GM18499 (cell line): ENCODE measurements at regions not wholly inside any gene's neighbourhood (a gene's known extent, or its start where the extent isn't known, plus 50 kb on each side); places are given as distances from the start of the nearest gene placed in this dataset.
"Not testable (repeated sequence)": the region's sequence is repeated elsewhere in the genome, so short reads cannot be mapped to it uniquely, and the experiment has no call there.

Source experiments
- ATAC-seq: cut with Tn5 transposase; IDR thresholded peaks from one replicate; pipeline ENCODE4 v1.9.1; 2021; ENCODE audit warnings: moderate number of reproducible peaks; ENCODE audit not compliant: insufficient read depth, unreplicated experiment

DNA sequence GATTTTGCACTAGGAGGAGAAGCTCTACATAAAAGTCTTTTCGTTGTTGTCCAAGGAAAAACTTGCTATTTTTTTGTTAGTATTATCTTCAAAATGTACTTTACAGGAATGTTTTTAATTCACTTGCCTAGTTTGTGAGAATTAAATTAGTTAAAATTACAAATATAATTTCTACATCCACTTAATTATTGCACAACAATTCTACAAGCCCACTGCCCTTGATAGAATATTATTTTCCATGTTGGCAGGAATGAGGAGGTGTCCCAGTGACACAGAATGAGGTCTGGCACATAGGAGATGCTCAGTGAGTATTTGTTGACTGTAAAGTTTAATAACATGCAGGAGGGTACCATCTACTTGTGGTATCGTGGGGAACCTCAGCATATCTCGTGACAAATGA lies 255.4 kb downstream of the SDHAF3 start:
- no peak for ATAC-seq

DNA sequence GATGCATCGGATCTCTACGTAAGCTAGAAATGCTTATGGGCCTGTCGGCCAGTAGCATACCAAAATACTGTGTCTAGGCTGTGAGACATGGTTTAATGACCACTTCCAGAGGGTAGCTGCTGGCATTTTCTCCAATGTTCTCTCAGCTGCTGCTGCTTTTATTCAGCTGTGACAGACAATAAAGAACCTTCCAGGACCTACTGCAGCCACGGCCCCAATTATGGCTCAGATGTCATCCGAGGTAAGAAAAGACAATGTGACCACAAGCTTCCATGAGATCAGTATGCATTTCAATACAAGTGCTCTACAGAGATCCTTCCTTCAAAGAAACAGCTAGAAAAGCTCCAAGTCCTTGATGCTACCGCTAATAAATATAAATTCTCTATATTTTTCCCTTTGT lies 256.2 kb downstream of the SDHAF3 start:
- ATAC-seq = no peak

DNA sequence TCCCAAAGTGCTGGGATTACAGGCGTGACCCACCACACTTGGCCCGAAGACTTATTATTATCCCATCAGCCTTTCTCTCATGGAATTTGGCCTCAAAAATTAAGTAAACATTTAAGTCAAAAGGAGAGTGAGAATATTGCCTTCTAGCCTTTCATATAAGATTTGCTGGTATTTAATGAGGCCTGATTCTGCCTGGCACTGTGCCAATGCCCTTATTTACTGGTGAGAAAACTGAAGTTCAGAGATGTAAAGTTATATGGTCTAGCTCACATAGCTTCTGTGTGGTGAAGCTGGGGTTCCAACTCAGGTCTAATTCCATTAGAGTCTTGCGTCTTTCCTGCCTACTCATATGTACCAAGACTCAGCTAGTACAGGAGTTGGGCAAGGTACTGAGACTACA lies 260.2 kb downstream of the SDHAF3 start:
- ATAC-seq = no peak

DNA sequence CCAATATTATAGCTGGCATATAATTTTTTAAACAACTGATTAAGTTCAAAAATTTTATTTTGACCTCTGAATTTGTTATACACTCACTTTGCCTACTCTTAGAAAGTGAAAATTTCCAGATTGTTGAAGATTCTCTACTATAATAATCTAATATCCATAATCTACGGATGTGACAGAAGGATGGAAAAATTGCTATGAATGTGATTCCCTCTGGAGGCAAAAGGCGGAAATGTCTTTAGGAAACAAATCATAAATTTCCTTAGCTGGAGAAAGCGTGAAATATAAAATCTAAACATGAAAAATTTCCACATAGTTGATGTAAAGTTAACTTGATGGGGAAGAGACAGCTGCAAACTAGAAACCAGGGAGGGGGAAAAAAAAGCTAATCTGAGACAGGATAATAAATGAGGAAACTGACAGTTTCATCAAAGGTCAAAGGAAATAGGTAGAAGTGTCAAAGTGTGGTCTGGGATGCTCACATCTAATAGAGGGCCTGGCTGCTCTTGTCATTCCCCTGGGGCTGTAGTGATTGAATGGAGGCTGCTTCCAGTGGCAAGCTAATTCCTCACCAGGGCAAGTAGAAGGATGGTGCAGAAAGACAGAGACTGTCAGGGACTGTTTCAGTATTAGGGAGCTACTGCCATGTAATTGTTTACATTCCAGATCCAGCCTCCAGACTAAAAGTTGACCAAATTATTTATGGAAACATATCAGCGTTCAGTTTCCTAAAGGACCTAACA lies 264.5 kb downstream of the SDHAF3 start:
- ATAC-seq = no peak

DNA sequence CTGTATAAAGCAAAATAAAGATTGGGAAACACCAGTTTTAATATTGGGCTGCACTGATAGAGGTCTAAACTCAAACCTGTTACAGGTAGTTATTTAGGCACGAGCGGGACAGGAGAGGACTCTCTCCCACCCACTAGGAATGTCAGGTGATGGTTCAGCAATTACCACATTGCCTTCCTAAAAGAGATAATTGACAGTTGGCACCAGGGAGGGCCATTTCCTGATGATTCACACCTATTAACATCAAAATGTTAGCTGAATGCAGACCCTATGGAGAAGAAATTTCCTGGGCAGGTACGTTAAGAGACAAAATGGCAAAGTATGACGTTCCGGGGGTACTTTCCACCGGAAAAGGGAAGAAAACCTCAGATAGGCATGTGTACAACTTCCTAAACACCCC lies 272.6 kb downstream of the SDHAF3 start:
- no peak for ATAC-seq

DNA sequence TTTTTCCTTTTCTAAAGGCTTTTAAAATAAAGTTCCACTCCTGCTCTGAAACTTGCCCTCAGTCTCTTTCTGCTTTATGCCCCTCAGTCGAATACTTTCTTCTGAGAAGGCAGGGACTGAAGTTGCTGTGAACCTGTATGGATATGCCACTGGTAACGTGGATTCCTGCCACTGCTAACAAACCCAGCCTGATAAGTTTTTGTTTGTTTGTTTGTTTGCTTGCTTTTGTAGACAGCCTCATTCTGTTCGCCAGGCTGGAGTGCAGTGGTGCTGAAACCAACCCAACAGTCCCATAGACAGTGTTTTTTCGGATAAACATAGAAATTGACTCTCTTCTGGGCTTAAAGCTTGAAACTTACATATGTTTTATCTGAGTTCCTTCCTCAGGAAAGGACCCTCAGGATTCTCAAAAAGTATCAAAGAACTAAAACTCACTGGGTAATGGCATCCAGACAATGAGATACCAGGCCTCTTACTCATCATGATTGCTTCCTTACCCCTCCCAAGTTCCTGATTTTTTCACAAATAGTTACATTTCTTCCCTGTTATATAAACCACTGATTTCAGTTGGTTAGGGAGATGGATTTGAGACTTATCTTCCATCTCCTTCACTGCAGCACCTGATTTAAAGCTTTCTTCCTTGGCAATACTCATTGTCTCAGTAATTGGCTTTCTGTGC lies 273.6 kb downstream of the SDHAF3 start:
- no peak for ATAC-seq

DNA sequence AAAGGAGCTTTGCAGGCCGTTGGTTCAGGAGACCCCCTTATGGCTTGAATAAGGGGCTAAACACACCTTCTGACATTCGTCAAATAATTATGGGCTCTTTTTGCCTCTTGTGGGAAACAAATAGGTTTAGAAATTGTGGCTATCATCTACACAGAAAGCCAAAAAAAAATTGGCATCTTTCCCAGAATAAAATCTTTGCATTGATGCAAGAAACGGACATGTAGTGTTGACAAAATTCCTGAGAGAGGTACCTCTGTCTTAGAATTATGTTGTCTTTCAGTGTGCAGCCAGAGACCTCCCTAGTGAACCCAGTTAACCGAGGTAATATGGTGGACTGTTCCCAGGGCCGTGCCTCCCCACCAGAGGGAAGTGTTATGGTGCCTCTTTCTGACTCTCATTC lies 283.9 kb downstream of the SDHAF3 start:
- ATAC-seq = no peak

DNA sequence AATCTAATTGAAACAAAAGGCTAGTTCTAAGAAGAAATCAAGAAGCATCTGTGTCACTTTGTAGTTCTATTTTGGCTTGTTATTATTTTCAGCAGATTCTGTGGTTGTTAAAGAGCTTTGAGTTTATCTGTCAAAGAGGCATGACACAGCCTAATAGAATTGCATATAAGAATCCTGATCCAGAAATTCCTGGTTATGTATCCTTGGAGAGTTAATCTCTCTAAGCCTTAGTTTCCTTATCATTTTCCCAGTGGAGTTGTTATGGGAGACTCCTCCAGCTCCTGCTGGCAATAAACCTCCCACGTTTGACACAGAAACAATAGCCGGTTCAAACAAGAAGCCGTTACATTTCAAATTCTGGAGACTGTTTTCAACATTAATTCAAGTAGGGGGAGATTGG lies 288.3 kb downstream of the SDHAF3 start:
- no peak for ATAC-seq

DNA sequence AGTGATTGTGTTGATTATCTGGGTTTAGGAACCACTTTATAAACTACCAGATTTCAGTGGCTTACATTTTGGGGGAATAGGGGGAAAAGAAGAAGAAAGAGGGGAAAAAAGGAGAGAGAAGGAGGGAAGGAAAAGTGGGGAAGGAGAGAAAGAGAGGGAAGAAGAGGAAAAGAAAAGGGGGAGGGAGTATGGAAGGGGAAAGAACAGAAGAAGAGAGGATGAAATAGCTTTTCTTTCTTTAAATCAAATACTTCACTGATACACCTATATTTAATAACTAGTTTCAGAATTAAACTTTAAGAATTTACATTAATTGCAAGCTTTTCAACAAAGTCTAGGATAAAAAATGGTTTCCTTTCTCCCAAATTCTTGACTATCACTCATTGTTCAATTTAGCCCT lies 289.6 kb downstream of the SDHAF3 start:
- ATAC-seq = no peak

DNA sequence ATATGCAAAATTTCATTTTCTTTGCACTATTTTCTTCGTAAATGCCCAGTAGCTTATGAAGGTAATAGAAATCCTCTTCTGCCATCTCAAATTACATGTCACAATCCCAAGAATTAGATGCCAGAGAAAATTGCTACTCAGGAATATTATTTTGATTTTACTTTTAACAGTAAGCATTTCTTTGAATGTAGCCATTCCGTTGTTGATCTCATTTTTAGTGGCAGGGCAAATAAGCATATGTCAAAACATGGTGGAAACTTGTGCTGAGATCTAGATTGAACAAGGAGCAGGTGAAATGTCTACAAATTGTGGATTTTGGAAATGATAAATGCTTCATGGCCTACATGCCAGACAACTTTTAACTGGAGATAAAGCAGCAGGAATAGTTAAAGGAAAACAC lies 291.8 kb downstream of the SDHAF3 start:
- ATAC-seq = no peak

DNA sequence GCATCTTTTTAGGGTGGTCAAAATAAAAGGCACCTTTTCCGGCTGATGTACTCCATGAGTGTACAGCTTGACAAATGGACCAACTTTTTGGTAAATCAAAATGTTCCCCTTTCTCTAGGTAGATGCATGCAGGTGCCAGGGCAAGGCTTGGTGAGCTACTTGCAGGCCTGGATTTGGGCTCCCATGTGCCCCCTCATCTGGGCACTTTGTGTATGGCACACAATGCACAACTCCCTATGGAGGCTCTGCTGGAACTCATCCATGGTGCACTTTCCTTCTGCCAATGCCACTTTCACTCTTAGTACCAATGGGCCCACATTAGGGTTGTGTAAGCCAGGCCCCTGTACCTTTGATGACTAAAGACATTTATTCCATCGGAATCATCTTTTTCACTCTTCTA lies 300.8 kb downstream of the SDHAF3 start:
- ATAC-seq = no peak

DNA sequence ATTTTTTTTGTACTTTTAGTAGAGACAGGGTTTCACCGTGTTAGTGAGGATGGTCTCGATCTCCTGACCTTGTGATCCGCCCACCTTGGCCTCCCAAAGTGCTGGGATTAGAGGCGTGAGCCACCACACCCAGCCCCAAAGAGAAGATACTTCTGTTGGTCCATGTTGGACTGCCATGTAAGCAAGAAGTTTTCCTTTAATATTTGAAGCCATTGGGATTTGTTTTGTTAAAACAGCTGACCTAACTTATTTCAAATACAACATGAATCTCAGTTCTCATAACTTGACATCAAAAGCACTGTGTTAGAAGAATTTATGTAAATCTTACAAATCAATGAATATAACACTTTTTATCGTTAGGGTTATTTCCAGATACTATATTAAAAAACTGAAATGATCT lies 302.4 kb downstream of the SDHAF3 start:
- ATAC-seq = no peak

DNA sequence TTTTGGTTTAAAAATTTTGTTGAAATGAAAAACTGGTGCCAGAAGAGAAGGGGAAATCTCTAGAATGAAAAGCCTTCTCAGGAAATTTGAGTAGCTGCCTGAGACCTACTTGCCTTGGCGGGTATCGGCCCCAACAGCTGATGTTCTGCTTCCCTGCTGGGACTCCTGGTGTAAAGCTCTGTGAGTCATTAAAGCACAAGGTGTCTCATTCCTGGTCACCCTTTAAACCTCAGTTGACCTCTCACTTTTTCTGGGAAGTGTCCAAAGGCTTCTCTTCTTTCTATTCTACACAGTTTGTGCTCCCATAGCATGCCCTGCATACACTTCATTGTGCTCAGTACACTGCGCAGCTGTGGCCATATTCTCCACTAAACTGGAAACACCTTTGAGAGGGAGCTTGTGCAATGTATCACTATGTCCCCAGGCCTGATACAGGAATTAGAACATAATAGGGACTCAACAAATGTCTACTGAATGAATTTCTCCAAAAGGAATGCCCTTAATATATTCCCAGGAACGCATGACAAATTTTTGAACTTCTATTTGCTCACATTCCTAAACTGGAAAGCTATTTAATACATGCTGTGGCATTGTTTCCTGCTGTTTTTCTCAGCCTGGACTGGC lies 303.9 kb downstream of the SDHAF3 start:
- no peak for ATAC-seq

DNA sequence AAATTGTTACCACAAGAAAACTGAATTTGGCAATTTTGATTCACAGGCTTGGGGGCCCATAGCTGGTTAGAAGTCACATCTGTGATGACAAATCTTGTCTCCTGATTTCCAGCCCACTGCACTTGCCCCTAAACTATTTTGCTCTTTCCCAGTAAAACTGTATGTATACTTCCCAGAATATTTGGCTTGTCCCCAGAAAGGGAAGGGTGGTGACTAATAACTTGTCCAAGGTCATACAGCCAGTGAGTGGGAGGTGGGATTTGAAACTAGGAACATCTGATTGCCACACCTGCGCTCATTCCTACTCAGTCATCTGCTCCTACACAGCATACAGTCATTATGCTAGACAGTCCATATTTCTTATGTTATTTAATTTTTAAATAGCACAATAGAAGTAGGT lies 304.5 kb downstream of the SDHAF3 start:
- no peak for ATAC-seq

DNA sequence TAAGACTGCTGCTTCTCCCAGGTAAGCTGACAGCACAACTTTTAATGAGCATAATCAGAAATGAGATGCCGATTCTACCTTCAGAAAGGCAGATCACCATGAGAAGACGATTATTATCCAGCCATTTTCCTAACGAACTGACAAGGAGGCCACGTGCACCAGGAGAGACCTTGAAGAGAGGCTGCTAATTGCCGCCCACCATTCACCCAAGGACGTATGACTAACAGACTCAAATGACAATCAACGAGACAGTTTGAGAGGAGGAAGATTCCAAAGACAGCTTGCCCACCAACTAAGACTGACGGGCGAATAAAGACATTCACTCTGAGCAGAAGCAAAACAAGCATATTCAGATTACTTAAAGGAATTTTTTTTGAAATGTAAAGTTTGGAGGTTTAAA lies 301.9 kb upstream of the TAC1 start:
- ATAC-seq = no peak

DNA sequence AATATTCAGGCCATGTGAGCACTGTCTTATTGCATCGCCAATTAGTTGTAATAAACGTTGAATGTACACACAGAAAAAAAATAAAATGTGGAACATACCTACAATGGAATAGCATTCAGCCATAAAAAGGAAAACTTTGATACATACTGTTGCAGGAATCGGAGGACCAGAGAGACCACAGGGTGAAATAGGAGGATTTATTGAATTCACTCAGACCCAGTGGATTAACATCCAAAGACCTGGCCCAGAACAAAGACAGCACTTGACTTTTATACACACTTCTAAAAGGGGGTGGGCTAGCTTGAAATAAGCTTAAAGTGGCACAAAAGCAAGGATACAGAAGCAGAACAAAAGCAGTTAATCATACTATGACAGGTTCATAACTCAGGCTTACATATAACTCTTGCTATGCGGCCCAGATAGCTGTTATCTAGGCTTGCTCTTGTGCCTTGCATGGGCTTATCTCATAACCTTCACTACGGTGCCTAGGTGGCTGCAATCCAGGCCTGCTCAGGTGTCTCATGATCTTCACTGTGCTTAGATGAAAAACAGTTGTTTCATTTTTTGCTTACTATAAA lies 292.2 kb upstream of the TAC1 start:
- no peak for ATAC-seq

DNA sequence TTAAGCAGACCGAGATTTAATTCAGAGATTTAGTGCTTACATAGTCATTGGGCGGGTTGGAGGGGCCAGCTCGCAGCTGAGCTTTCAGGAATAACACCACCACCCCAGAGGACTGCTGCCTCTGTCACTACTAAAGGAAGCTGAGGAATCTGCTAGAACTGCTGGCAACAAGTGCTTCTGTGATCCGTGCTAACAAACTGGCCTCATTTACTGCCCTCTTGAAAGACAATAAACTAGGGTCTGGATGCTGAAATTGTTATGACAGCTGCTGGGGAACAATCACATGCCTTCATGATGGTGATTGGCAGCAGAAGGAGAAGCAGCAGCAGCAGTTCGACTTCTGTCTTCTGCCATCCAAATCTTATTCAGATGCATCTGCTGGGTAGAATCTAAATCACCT lies 285.5 kb upstream of the TAC1 start:
- no peak for ATAC-seq

DNA sequence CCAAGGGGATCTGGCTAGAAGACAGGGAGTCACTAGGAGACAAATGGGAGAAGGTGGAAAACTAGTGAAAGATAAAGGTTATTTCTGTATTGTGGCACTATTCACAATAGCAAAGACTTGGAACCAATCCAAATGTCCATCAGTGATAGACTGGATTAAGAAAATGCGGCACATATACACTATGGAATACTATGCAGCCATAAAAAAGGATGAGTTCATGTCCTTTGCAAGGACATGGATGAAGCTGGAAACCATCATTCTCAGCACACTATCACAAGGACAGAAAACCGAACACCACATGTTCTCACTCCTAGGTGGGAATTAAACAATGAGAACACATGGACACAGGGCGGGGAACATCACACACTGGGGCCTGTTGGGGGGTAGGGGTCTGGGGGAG lies 282.4 kb upstream of the TAC1 start:
- not testable (repeated sequence) for ATAC-seq

DNA sequence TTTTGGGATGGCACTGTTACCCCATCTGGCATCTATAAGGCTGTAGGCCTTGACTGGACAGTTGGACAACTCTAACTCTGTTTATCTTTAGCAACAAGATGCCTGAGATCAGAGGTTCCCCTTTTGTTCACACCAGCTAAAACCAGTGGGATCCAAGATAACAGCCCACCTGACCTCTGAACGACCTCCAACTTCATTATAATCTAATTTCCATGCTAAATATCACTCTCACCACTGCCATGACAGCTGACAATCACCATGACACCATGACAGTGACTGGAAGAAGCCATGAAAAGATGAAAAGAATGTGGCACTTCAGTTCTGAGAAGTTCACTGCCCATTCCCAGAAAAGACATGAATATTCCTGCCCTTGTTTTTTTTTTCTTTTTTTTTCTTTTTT lies 281.4 kb upstream of the TAC1 start:
- ATAC-seq = no peak

DNA sequence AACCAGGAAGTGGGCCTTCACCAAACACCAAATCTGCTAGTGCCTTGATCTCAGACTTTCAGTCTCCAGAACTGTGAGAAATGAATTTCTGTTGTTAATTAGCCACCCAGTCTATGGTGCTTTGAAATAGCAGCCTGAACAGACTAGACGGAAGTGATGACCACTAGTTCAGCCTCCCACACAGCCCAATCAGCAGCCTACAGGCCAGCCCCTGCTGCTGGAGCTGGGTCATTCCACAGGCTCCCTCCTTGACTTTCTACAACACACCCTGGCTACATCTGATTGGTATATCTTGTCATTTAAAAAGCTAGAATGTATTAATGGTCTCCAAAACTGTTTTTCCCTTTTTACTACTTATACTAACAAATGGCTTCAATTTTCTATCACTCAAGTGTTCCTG lies 277.2 kb upstream of the TAC1 start:
- ATAC-seq = no peak

DNA sequence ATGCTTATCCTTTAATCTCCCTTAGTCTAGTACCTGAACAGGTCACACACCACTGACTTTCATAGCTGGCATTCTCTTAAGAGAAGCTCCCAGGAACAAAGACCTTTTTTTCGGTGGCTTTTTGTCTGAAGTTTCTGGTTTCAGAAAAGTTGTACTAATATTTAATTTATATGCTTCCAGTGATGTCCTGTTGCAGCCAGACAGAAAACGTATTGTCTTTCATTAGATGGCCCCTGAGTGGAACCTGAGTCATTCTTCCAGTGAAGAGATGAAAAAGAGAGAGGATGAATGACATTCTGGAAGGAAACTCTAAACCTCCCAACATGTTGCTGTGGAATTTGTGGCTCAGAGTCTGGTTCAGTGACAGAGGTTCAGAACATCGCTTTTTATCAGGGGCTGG lies 274.8 kb upstream of the TAC1 start:
- no peak for ATAC-seq
